ENCODE measurements at regions not wholly inside any gene's neighbourhood (a gene's known extent, or its start where the extent isn't known, plus 50 kb on each side); places are given as distances from the start of the nearest gene placed in this dataset.

DNA sequence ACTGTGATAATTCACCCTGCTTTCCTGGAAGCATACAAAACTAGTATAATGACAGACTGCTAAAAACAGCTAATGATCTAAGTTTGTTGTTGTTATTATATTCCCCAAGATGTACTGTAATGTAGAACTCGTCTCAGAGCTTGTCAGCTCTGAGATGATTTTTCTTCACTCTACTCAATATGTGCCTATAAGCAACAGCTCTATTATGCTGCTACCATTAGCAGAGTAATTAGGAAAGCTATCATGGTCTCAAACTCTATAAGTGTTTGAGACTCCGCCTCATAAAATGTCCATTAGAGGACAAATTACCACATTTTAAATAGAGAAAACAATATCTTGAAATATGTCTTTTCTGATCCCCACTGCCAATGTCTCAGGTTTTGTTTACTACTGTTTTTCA, 476.5 kb upstream of the PCDH15 start:
- TF ChIP-seq, protein P1, sequence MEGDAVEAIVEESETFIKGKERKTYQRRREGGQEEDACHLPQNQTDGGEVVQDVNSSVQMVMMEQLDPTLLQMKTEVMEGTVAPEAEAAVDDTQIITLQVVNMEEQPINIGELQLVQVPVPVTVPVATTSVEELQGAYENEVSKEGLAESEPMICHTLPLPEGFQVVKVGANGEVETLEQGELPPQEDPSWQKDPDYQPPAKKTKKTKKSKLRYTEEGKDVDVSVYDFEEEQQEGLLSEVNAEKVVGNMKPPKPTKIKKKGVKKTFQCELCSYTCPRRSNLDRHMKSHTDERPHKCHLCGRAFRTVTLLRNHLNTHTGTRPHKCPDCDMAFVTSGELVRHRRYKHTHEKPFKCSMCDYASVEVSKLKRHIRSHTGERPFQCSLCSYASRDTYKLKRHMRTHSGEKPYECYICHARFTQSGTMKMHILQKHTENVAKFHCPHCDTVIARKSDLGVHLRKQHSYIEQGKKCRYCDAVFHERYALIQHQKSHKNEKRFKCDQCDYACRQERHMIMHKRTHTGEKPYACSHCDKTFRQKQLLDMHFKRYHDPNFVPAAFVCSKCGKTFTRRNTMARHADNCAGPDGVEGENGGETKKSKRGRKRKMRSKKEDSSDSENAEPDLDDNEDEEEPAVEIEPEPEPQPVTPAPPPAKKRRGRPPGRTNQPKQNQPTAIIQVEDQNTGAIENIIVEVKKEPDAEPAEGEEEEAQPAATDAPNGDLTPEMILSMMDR (IDR thresholded peaks at IDR 0.05; ENCODE audit: borderline replicate concordance, extremely low read depth, low read length, poor library complexity, severe bottlenecking) = no peak
- no peak for TF ChIP-seq EZH2 (IDR thresholded peaks at IDR 0.05; ENCODE audit: borderline replicate concordance, low read depth, low read length, severe bottlenecking)

All from DND-41 (cell line).